Fibroblast of lung (primary cell): ENCODE measurements at regions not wholly inside any gene's neighbourhood (a gene's known extent, or its start where the extent isn't known, plus 50 kb on each side); places are given as distances from the start of the nearest gene placed in this dataset.
"Not testable (repeated sequence)": the region's sequence is repeated elsewhere in the genome, so short reads cannot be mapped to it uniquely, and the experiment has no call there.

Experiments
- DNase-seq, 2 donors: peaks; one replicate each; pipeline versions ENCODE4 v3.0.0 to v3.0.0-alpha.2; 2010; ENCODE audit warnings: low read depth in 2 of 2
- H2AFZ ChIP-seq: 2 replicates; pipeline ENCODE4 v1.5.1; 2012; ENCODE audit warnings: low read length, control low read depth, inconsistent platforms
- H3K27ac ChIP-seq: 2 replicates; pipeline ENCODE4 v1.5.1; 2011; ENCODE audit warnings: low read length, control low read depth; ENCODE audit not compliant: insufficient read depth
- H3K27me3 ChIP-seq: 2 replicates; pipeline ENCODE4 v1.5.1; 2011; ENCODE audit warnings: mild to moderate bottlenecking, low read length; ENCODE audit not compliant: control insufficient read depth, insufficient read depth
- H3K36me3 ChIP-seq: 2 replicates; pipeline ENCODE4 v1.5.1; 2011; ENCODE audit warnings: low read length; ENCODE audit not compliant: control insufficient read depth, insufficient read depth
- H3K4me1 ChIP-seq: 2 replicates; pipeline ENCODE4 v1.5.1; 2011; ENCODE audit warnings: low read length; ENCODE audit not compliant: control insufficient read depth, insufficient read depth; ENCODE audit errors: extremely low read depth
- H3K4me2 ChIP-seq: 2 replicates; pipeline ENCODE4 v1.5.1; 2011; ENCODE audit warnings: low read length, control low read depth; ENCODE audit not compliant: insufficient read depth; ENCODE audit errors: extremely low read depth
- H3K4me3 ChIP-seq, 4 experiments: fragments of 200-600 bp in 1 of 4; sonication (generic) in 1 of 4; replicated peaks in 1 of 4; 2 replicates each; pipeline ENCODE4 v1.5.1; 2011 to 2016; ENCODE audit warnings: low read length in 4 of 4, low read depth in 3 of 4, mild to moderate bottlenecking in 3 of 4, control low read depth in 2 of 4, inconsistent platforms in 1 of 4, mixed read lengths in 1 of 4; ENCODE audit not compliant: insufficient read depth in 1 of 4; ENCODE audit errors: control extremely low read depth in 1 of 4
- H3K79me2 ChIP-seq: 2 replicates; pipeline ENCODE4 v1.5.1; 2012; ENCODE audit warnings: mild to moderate bottlenecking, low read length, inconsistent platforms; ENCODE audit not compliant: control insufficient read depth, insufficient read depth
- H3K9ac ChIP-seq: 2 replicates; pipeline ENCODE4 v1.5.1; 2011; ENCODE audit warnings: mild to moderate bottlenecking, low read length, control low read depth; ENCODE audit not compliant: insufficient read depth
- H3K9me3 ChIP-seq: 2 replicates; pipeline ENCODE4 v1.5.1; 2012; ENCODE audit warnings: low read depth, low read length; ENCODE audit not compliant: control insufficient read depth, insufficient read depth
- H4K20me1 ChIP-seq: 2 replicates; pipeline ENCODE4 v1.5.1; 2011; ENCODE audit warnings: low read length; ENCODE audit not compliant: control insufficient read depth, insufficient read depth; ENCODE audit errors: extremely low read depth
- CTCF ChIP-seq, 2 donors: IDR thresholded peaks in 1 of 2; conservative IDR thresholded peaks in 1 of 2; 1 replicate in 1 of 2; 2 replicates in 1 of 2; pipeline ENCODE4 v1.5.1; 2011 to 2012; ENCODE audit warnings: low read length in 2 of 2, control low read depth in 1 of 2, inconsistent platforms in 1 of 2, low read depth in 1 of 2, mild to moderate bottlenecking in 1 of 2
- EZH2 ChIP-seq: IDR thresholded peaks from 2 replicates; pipeline ENCODE4 v1.5.1; 2012; ENCODE audit warnings: low read length, control low read depth, mild to moderate bottlenecking; ENCODE audit errors: missing control alignments

GRCh38 chr9:87201351-87201751 lies 254.0 kb upstream of the GAS1 start:
- H2AFZ ChIP-seq, result no peak overlapping the region
- peak; percentile 77 to 90 for DNase-seq
- no peak overlapping the region for H3K4me2 ChIP-seq
- no peaks in the 10 kb centered on the region for H3K27me3 ChIP-seq
- no peak for TF ChIP-seq CTCF (conservative IDR thresholded peaks at IDR 0.05 in 1 of 2, IDR thresholded peaks at IDR 0.05 in 1 of 2; ENCODE audit: low read depth in 1 of 2, low read length in 2 of 2)
- H3K27ac ChIP-seq, result no peak overlapping the region
- no peak overlapping the region for H3K9ac ChIP-seq
- no peaks in the 10 kb centered on the region for H3K9me3 ChIP-seq
- no peaks in the 10 kb centered on the region for H4K20me1 ChIP-seq
- no peaks in the 10 kb centered on the region for H3K79me2 ChIP-seq
- H3K4me1 ChIP-seq, result no peaks in the 10 kb centered on the region
- no peaks in the 10 kb centered on the region for H3K36me3 ChIP-seq
- no peak overlapping the region for H3K4me3 ChIP-seq

GRCh38 chr9:87206064-87206661 lies 258.9 kb upstream of the GAS1 start:
- H2AFZ ChIP-seq, result no peak overlapping the region
- no peaks in the 10 kb centered on the region for H3K36me3 ChIP-seq
- no peak overlapping the region for H3K9ac ChIP-seq
- no peak overlapping the region for H3K4me3 ChIP-seq
- H3K9me3 ChIP-seq, result no peaks in the 10 kb centered on the region
- H3K27ac ChIP-seq, result no peak overlapping the region
- H3K27me3 ChIP-seq, result no peaks in the 10 kb centered on the region
- no peaks in the 10 kb centered on the region for H4K20me1 ChIP-seq
- no peaks in the 10 kb centered on the region for H3K4me1 ChIP-seq
- no peak for TF ChIP-seq CTCF (conservative IDR thresholded peaks at IDR 0.05 in 1 of 2, IDR thresholded peaks at IDR 0.05 in 1 of 2; ENCODE audit: low read depth in 1 of 2, low read length in 2 of 2)
- TF ChIP-seq EZH2, result no peak
- H3K4me2 ChIP-seq, result no peak overlapping the region
- peak; percentile 39 to 89 for DNase-seq
- H3K79me2 ChIP-seq, result no peaks in the 10 kb centered on the region

GRCh38 chr9:87210658-87211057 lies 263.4 kb upstream of the GAS1 start:
- H3K4me3 ChIP-seq, H3K9ac ChIP-seq, DNase-seq, H3K9me3 ChIP-seq, H3K27me3 ChIP-seq, H3K4me1 ChIP-seq, H3K27ac ChIP-seq, H3K36me3 ChIP-seq, H2AFZ ChIP-seq, H3K4me2 ChIP-seq, H3K79me2 ChIP-seq, H4K20me1 ChIP-seq: not testable (repeated sequence)
